ENCODE measurements at regions not wholly inside any gene's neighbourhood (a gene's known extent, or its start where the extent isn't known, plus 50 kb on each side); places are given as distances from the start of the nearest gene placed in this dataset.

GRCh38 chr10:109475711-109476421, 447.4 kb downstream of the XPNPEP1 start:
- no peak for DNase-seq (ENCODE audit: low spot score)

GRCh38 chr10:109474812-109475211, 448.5 kb downstream of the XPNPEP1 start:
- DNase-seq (ENCODE audit: low spot score), result no peak

- DNase-seq (ENCODE audit: low spot score), result no peak
Observed at GRCh38 chr10:109474261-109474660, 449.1 kb downstream of the XPNPEP1 start.

- no peak for DNase-seq (ENCODE audit: low spot score)
Observed at GRCh38 chr10:109467551-109467950, 455.8 kb downstream of the XPNPEP1 start.

- no peak for DNase-seq (ENCODE audit: low spot score)
Observed at GRCh38 chr10:109464949-109465348, 458.4 kb downstream of the XPNPEP1 start.

GRCh38 chr10:109457302-109457638, 466.0 kb downstream of the XPNPEP1 start:
- no peak for DNase-seq (ENCODE audit: low spot score)

- DNase-seq (ENCODE audit: low spot score), result no peak
Observed at GRCh38 chr10:109456566-109457301, 466.6 kb downstream of the XPNPEP1 start.

GRCh38 chr10:109454691-109455090, 468.6 kb downstream of the XPNPEP1 start:
- DNase-seq (ENCODE audit: low spot score), result no peak

GRCh38 chr10:109451879-109452278, 471.4 kb downstream of the XPNPEP1 start:
- no peak for DNase-seq (ENCODE audit: low spot score)

- DNase-seq (ENCODE audit: low spot score), result no peak
Observed at GRCh38 chr10:109450702-109451101, 472.6 kb downstream of the XPNPEP1 start.

GRCh38 chr10:109433434-109433833, 489.9 kb downstream of the XPNPEP1 start:
- DNase-seq (ENCODE audit: low spot score), result no peak

- DNase-seq (ENCODE audit: low spot score), result no peak
Observed at GRCh38 chr10:109432281-109432680, 491.0 kb downstream of the XPNPEP1 start.

GRCh38 chr10:109430799-109431198, 492.5 kb downstream of the XPNPEP1 start:
- no peak for DNase-seq (ENCODE audit: low spot score)

GRCh38 chr10:109430043-109430760, 493.1 kb downstream of the XPNPEP1 start:
- peak; percentile 68 for DNase-seq (ENCODE audit: low spot score)

- DNase-seq (ENCODE audit: low spot score), result no peak
Observed at GRCh38 chr10:109428775-109429491, 494.4 kb downstream of the XPNPEP1 start.

- no peak for DNase-seq (ENCODE audit: low spot score)
Observed at GRCh38 chr10:109427411-109427810, 495.9 kb downstream of the XPNPEP1 start.

- DNase-seq (ENCODE audit: low spot score), result no peak
Observed at GRCh38 chr10:109426987-109427386, 496.3 kb downstream of the XPNPEP1 start.

- DNase-seq (ENCODE audit: low spot score), result no peak
Observed at GRCh38 chr10:109418795-109419194, 504.5 kb downstream of the XPNPEP1 start.

- no peak for DNase-seq (ENCODE audit: low spot score)
Observed at GRCh38 chr10:109417803-109418202, 505.5 kb downstream of the XPNPEP1 start.

- no peak for DNase-seq (ENCODE audit: low spot score)
Observed at GRCh38 chr10:109412353-109412752, 511.0 kb downstream of the XPNPEP1 start.

GRCh38 chr10:109411917-109412316, 511.4 kb downstream of the XPNPEP1 start:
- DNase-seq (ENCODE audit: low spot score), result no peak

GRCh38 chr10:109405338-109405737, 518.0 kb downstream of the XPNPEP1 start:
- DNase-seq (ENCODE audit: low spot score), result no peak

Data from AG08396 (cell line).